Forelimb muscle (tissue), 1 donor: ENCODE measurements at regions not wholly inside any gene's neighbourhood (a gene's known extent, or its start where the extent isn't known, plus 50 kb on each side); places are given as distances from the start of the nearest gene placed in this dataset.

ENCODE experiments used
- DNase-seq: peaks from one replicate; pipeline ENCODE4 v3.0.0-alpha.2; 2013; ENCODE audit warnings: low read depth

DNA sequence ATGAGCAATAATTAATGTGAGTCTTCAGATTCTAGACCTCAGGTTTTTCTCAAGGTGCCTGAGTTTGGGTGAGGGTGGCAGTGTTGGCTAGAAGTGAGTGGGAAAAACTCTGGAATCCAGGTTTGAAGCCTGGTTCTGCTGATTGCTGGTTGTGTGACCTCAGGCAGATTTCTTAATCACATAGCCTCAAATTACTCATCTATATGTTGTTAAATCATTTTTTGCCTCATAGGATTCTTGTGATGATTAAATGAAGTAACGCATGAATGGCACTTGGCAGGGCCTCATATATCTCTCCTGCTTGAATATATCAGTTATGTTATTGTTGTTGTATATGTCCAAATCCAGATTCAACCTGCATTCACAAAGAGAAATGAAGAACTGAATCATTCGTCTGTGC is 60.5 kb downstream of the NR2F2 start:
- DNase-seq, result no peak

- no peak for DNase-seq
Measured at GRCh38 chr15:96392380-96393208, 62.1 kb downstream of the NR2F2 start.

- DNase-seq, result no peak
Measured at GRCh38 chr15:96393209-96393513, 62.7 kb downstream of the NR2F2 start.

GRCh38 chr15:96395687-96396086 is 65.2 kb downstream of the NR2F2 start:
- no peak for DNase-seq

DNA sequence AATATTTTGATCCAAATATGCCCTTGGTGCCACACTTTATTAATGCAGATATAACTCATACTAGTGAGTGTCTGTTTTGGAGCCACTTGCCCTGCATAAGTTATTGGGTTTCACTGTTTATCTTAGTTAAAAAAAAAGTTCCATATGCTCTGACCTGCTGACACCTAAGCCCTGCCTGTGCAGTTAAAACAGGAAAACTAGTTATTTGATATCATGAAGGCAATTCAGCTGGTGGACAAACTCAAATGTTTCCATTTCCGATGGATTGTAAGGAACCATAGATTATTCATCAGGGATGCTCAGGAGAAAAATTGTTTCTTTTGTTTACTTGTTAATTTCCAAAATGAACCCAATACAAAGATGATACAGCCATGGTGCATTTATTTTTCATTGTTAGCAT is 68.3 kb downstream of the NR2F2 start:
- no peak for DNase-seq

DNA sequence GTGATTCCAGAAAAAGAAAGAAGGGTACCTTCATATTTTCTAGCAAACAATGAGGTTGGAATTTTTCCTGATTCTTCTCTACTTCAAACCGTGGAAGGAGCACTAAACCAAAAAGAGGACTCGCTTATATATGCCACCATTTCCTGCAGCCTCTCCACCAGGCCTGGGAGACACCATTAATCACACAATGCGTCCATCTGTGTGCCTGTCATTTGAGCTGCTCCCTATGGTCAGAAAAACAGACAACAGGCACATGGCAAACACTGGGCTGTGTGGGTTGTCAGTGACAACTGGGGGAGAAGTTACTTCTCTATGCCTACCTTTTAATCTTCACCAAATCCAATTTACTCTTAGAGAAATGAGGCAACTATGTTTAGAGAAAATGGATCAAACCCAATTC is 71.9 kb downstream of the NR2F2 start:
- no peak for DNase-seq

- DNase-seq, result no peak
Measured at GRCh38 chr15:96403071-96403470, 72.6 kb downstream of the NR2F2 start.

DNA sequence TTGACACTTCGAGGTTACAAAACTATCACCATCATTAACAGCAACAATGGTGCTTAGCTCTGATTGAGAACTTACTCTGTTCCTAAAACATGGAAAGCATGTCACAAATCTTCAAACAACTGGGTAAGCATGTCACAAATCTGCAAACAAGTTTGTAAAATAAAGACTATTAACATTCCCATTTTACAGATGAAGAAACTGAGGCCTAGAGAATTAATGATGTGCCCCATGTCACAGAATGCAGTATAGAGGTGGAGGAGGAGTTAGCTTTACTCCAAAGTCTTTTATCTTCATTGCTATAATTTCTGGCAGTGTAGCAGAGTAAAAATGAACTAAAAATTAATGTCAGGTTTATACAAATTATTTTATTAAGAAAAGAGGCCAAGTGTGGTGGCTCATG is 73.4 kb downstream of the NR2F2 start:
- DNase-seq, result no peak

DNA sequence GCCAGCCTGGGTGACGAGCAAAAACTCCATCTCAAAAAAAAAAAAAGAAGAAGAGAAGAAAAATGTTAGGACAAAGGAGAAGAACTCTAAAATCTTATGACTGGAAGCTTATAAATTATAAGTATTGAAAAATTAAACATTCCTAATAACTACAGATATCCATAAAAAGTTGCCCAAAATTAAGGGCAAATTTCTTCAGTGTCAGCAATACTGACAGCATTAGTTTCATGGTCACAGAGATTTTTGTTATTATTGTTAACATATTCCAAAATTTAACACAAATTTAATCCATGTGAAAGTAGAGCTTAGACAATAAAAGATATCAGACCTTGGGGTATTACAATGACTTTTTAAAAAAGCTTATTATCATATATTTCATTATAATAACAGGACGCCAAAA is 74.1 kb downstream of the NR2F2 start:
- DNase-seq, result no peak

DNA sequence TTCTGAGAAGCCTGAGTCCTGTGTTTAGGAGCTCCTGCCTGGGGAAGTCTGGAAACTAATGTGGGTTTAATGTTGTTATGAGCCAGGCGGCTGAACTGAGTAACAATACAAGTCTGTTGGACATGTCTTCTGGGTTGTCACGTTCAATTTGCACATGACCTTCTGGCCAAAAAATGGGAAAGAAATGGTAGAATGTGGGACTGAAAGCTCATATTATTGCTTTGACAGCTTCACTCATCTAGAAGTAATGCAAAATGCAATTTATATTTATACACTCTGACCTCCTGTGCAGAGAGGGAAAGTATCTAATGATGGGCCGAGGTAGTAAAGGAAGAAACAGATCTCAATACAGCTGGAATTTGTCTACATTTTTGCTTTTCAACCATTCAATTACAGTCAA is 75.8 kb downstream of the NR2F2 start:
- no peak for DNase-seq

DNA sequence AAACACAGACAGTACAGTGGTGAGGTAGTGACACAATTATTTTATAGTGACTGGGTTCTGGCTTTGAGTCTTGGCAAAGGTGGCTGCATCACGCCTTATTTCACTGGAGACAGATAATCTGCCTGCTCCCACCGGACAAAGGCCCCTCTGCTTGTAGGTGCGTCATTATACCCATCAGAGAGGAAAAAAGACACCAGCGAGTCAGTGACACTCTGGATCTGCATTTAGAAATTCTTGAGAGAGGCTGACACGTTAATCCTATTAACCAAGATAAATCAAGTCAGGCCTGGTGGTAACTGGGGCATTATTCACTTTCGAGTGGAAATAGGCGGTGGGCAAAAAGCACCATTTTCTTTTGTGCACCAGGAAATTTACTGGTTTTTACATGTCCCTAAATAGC is 76.2 kb downstream of the NR2F2 start:
- no peak for DNase-seq

DNA sequence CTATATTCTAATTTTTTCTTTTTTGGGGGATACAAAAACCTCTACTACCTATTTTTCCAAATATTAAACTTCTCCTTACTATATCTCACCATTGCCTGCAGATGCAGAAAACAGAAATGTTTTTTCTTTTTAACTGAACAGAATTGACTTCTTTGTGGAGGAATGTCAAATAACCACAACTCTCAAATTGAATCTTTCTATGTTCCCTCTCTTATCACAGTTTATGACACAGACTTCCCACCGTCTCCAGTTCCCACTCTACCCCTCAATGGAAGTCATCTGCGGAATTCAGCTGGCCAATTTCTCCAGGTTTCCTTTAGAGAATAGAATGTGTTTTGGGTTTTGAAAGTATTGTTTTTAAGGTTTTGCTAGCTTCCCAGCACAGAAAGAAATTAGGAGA is 77.0 kb downstream of the NR2F2 start:
- no peak for DNase-seq

GRCh38 chr15:96408591-96409183 is 78.2 kb downstream of the NR2F2 start:
- DNase-seq, result no peak

DNA sequence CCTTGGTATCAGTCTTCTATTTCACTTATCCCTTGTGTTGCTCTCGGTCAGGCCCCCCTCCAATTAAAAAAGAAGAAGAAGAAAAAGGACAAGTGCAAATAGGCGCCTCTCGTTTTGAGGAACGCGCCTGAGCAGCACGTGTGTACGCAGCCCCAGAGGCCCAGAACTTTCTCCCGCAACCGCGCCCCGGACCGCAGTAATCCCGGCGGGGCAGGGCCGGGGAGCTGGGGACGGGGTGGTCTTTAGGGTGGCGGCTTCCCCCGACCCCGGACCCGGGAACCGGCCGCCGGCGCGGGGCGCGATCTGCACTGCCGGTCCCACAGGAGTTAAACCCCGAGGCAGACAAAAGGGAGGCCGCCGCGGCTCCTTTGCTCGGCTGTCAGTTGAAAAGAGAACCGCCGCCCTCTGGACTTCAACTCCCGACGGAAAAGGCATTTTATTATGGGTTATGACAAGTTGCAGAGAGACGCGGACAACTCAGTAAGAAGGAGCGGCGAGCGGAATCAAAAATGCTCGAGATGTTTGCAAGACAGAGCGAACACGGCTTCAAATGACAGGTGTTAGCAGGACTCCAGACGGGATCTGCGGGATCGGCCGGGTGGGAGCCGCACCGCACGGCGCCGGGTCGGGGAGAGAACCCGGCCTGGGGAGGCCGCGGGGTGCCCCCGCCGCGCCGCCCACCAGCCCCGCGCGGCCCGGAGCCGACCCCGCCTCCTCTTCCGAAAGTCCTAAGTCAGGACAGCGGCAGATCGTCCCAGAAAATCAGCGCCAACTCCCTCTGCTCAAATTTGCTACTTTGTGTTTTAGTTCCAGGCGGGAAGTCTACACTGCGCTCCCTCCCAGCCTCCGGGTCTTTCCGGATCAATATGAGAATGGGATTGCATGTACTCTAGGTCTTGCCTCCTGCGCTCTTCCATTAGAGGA is 79.0 kb downstream of the NR2F2 start:
- no peak for DNase-seq

DNA sequence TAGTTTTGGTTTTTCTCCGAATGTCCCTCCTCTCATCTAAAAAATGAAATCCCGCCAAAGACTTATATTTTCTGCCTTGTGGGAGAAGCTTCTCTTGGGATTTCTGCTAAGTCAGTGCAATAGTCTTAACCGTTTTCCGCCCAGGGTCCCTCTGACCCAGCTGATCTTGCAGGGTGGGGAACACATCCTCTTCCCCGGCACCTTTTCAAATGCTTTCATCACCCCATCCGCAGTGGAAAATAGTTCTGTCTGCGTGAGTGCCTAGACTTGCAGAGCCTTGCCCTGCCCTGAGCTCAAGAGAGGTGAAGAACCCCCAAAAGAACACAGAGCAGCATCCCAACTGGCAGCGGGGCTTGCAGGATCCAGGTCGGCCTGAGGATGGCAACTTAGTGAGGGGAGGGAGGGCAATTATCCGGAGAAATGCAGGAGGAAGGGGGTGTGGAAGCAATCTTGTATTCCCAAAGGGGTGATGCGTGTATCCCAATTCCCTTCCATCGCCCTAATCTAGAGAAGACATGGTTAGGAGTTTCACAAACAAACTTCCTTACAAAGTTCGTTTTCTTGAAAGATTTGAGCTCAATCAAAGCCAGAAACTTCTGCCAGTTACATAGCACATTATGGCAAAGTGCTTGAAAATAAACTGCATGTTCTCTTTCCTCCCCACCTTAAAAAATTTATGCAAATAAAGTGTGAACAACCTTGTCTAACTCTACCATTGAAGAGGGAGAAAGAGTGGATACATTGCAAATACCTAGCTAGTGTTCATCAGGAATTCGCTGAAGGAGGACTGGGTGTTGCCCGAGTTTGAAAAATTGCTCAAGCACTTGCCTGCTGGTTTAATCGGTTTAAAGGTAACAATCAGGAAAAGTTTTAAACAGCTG is 79.9 kb downstream of the NR2F2 start:
- DNase-seq, result no peak

DNA sequence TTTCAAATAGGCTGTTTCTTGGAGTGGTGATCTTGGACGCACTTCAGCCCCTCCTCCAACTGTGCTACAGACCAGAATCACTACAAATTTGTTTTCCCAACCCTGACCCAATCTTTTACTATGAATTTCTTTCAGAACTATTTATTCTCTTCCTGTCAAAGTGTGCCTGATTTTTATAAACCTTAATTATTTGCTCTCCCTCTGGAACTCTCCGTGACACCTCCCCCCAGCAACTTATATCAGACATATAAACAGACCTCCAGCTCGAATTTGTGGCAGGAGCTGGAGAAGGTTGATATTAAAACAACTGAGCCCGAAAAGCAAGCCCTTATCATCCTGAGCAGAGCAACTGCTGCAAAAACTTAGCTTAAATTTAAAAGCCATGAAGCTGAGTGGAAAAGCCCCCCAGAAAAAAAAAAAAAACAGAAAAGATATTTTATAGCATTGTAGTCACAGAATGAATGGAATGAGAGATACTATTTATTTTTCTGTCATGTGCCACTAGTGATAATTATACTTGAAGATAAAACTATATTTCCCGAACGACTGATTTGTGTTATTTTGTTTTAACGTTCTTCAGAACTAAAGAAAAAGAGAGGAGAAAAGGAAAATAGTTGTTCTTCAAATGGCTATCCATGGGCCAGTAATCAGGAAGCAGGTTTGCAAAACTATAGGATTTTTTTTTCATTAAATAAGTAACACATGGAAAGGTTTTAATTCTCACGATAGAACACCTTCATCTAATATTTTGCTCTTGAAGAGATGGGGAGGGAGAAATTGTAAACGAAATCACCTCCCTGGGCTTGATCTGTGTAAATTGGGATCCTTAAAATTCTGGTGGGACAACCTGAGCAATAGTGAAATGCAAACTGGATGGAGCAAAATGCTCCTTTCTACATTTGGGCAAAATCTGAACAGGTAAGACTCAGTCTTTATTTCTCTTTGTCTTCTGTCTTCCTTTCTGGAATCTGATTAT is 80.8 kb downstream of the NR2F2 start:
- DNase-seq, result no peak

GRCh38 chr15:96412045-96412905 is 81.8 kb downstream of the NR2F2 start:
- DNase-seq, result no peak

DNA sequence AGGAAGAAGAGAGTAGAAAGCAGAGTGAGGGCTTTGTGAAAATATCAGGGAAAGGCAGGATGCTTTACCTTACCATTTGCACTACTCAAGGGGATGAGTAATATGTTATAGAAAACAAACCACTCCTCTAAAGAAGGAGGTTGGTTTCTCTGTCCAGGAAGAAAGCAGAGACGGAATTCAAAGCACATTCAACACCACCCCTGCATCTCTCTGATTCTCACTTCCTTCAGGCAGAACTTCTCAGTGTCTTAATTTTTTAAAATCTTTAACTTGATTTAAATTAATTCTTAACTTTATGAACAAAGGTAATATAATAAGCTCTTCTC is 82.4 kb downstream of the NR2F2 start:
- DNase-seq, result no peak

GRCh38 chr15:96413657-96414056 is 83.2 kb downstream of the NR2F2 start:
- no peak for DNase-seq

GRCh38 chr15:96414875-96415274 is 84.4 kb downstream of the NR2F2 start:
- DNase-seq, result no peak
